GM18517 (cell line): ENCODE measurements at regions not wholly inside any gene's neighbourhood (a gene's known extent, or its start where the extent isn't known, plus 50 kb on each side); places are given as distances from the start of the nearest gene placed in this dataset.
"Not testable (repeated sequence)": the region's sequence is repeated elsewhere in the genome, so short reads cannot be mapped to it uniquely, and the experiment has no call there.

Experiments
- ATAC-seq: cut with Tn5 transposase; IDR thresholded peaks from one replicate; pipeline ENCODE4 v1.9.1; 2021; ENCODE audit warnings: mild to moderate bottlenecking, moderate library complexity; ENCODE audit not compliant: unreplicated experiment

GRCh38 chr18:39464006-39464405, 1898.4 kb upstream of the CELF4 start:
- ATAC-seq: no peak

GRCh38 chr18:39462436-39462835, 1896.8 kb upstream of the CELF4 start:
- no peak for ATAC-seq

GRCh38 chr18:39460136-39460535, 1894.5 kb upstream of the CELF4 start:
- ATAC-seq: no peak

GRCh38 chr18:39455285-39455684, 1889.7 kb upstream of the CELF4 start:
- ATAC-seq: no peak

GRCh38 chr18:39454866-39455265, 1889.3 kb upstream of the CELF4 start:
- no peak for ATAC-seq

GRCh38 chr18:39453882-39454281, 1888.3 kb upstream of the CELF4 start:
- no peak for ATAC-seq

GRCh38 chr18:39453356-39453755, 1887.8 kb upstream of the CELF4 start:
- ATAC-seq: no peak

GRCh38 chr18:39450958-39451357, 1885.4 kb upstream of the CELF4 start:
- ATAC-seq: no peak

- ATAC-seq: no peak
Measured at GRCh38 chr18:39449566-39449965, 1884.0 kb upstream of the CELF4 start.

GRCh38 chr18:39448942-39449341, 1883.3 kb upstream of the CELF4 start:
- no peak for ATAC-seq

GRCh38 chr18:39444957-39445356, 1879.4 kb upstream of the CELF4 start:
- not testable (repeated sequence) for ATAC-seq

- no peak for ATAC-seq
Measured at GRCh38 chr18:39441648-39442047, 1876.0 kb upstream of the CELF4 start.

- no peak for ATAC-seq
Measured at GRCh38 chr18:39435996-39436395, 1870.4 kb upstream of the CELF4 start.

- ATAC-seq: no peak
Measured at GRCh38 chr18:39435209-39435608, 1869.6 kb upstream of the CELF4 start.

- no peak for ATAC-seq
Measured at GRCh38 chr18:39434223-39434920, 1868.8 kb upstream of the CELF4 start.

- ATAC-seq: no peak
Measured at GRCh38 chr18:39425172-39425850, 1859.7 kb upstream of the CELF4 start.

GRCh38 chr18:39424261-39424660, 1858.7 kb upstream of the CELF4 start:
- ATAC-seq: no peak

- ATAC-seq: no peak
Measured at GRCh38 chr18:39421276-39421675, 1855.7 kb upstream of the CELF4 start.

- ATAC-seq: no peak
Measured at GRCh38 chr18:39419315-39419714, 1853.7 kb upstream of the CELF4 start.

GRCh38 chr18:39415471-39415870, 1849.9 kb upstream of the CELF4 start:
- no peak for ATAC-seq

GRCh38 chr18:39414009-39414700, 1848.6 kb upstream of the CELF4 start:
- no peak for ATAC-seq

- no peak for ATAC-seq
Measured at GRCh38 chr18:39406941-39407340, 1841.3 kb upstream of the CELF4 start.
